K562 (cell line): ENCODE measurements at regions not wholly inside any gene's neighbourhood (a gene's known extent, or its start where the extent isn't known, plus 50 kb on each side); places are given as distances from the start of the nearest gene placed in this dataset.

Experiments used
- ATAC-seq: fragments of 200-7000 bp; cut with Tn5 transposase; 3 replicates; pipeline ENCODE4 v1.9.1; 2020; ENCODE audit warnings: moderate library complexity
- BruUV-seq: library from RNA; stranded (reverse); fragments of 400-500 nt; replicated peaks from 2 replicates; lab custom pipeline; 2021; lab: Mats Ljungman, UMichigan
- CTCF ChIA-PET: fragments of 300-600 bp; formaldehyde crosslinking; extraction: SDS; loops from one replicate; lab custom pipeline; 2021; ENCODE audit warnings: low intra/inter-chr PET ratio; lab: Yijun Ruan, JAX
- POLR2A ChIA-PET: fragments of 300-600, 350-650 bp; sonication (Branson Sonifier 250); formaldehyde crosslinking; extraction: SDS; loops from one replicate; lab custom pipeline; 2021; ENCODE audit warnings: antibody characterized with exemption, inconsistent platforms; lab: Yijun Ruan, JAX
- DNase-seq, 4 experiments: peaks; one replicate each; pipeline versions ENCODE4 v3.0.0 to v3.0.0-alpha.2; 2011 to 2018; ENCODE audit warnings: low spot score in 3 of 4, mixed read lengths in 3 of 4; ENCODE audit errors: extremely low read depth in 1 of 4
- FAIRE-seq: peaks from 2 replicates; lab custom pipeline; 2011; peaks lifted over from hg19 to GRCh38; lab: Jason Lieb, UNC
- H2AFZ ChIP-seq: 2 replicates; pipeline ENCODE4 v1.6.0; 2011; ENCODE audit warnings: low read depth, low read length, control low read depth, inconsistent platforms
- H3K27ac ChIP-seq: fragments of 200-600 bp; 3 replicates; pipeline ENCODE4 v1.8.0; 2011; ENCODE audit warnings: low read depth, mild to moderate bottlenecking, control low read depth, inconsistent platforms, low read length, moderate library complexity, mixed read lengths; ENCODE audit errors: extremely low read depth
- H3K27me3 ChIP-seq, 2 experiments: fragments of 300-600 bp in 1 of 2; 2 replicates in 1 of 2; 3 replicates in 1 of 2; pipeline versions ENCODE4 v1.6.0 to v1.8.0; 2011; ENCODE audit warnings: inconsistent platforms in 2 of 2, low read length in 2 of 2, mild to moderate bottlenecking in 1 of 2, mixed read lengths in 1 of 2, moderate library complexity in 1 of 2; ENCODE audit not compliant: control insufficient read depth in 2 of 2, insufficient read depth in 2 of 2
- H3K36me3 ChIP-seq: fragments of 300-600 bp; 3 replicates; pipeline ENCODE4 v1.8.0; 2011; ENCODE audit warnings: mild to moderate bottlenecking, low read length, inconsistent platforms; ENCODE audit not compliant: control insufficient read depth, insufficient read depth
- H3K4me1 ChIP-seq, 2 experiments: fragments of 200-600 bp in 1 of 2; replicated peaks in 1 of 2; 2 replicates in 1 of 2; 3 replicates in 1 of 2; pipeline versions ENCODE4 v1.5.1 to v1.8.0; 2011; ENCODE audit warnings: inconsistent platforms in 2 of 2, low read length in 2 of 2, mild to moderate bottlenecking in 1 of 2, mixed read lengths in 1 of 2, moderate library complexity in 1 of 2; ENCODE audit not compliant: control insufficient read depth in 2 of 2, insufficient read depth in 2 of 2
- H3K4me2 ChIP-seq: 2 replicates; pipeline ENCODE4 v1.6.1; 2011; ENCODE audit warnings: low read length, control low read depth, inconsistent platforms, mixed read lengths; ENCODE audit not compliant: insufficient read depth
- H3K4me3 ChIP-seq: fragments of 200-600 bp; sonication (generic), shearing (Covaris generic); 2 replicates; pipeline ENCODE4 v1.5.1; 2016; ENCODE audit warnings: control low read depth, inconsistent platforms
- H3K79me2 ChIP-seq: fragments of 200-600 bp; 3 replicates; pipeline ENCODE4 v1.8.0; 2011; ENCODE audit warnings: low read length, inconsistent platforms; ENCODE audit not compliant: control insufficient read depth, insufficient read depth
- H3K9ac ChIP-seq, 2 experiments: 2 replicates each; pipeline versions ENCODE4 v1.6.0 to v1.6.1; 2011; ENCODE audit warnings: low read depth in 2 of 2, low read length in 2 of 2, control low read depth in 1 of 2, inconsistent platforms in 1 of 2, mild to moderate bottlenecking in 1 of 2, mixed read lengths in 1 of 2; ENCODE audit not compliant: insufficient read depth in 1 of 2
- H3K9me1 ChIP-seq: one replicate; pipeline ENCODE4 v1.6.0; 2011; ENCODE audit warnings: inconsistent platforms, mild to moderate bottlenecking, low read length, moderate library complexity; ENCODE audit not compliant: control insufficient read depth, insufficient read depth
- H3K9me3 ChIP-seq: replicated peaks from 2 replicates; pipeline ENCODE4 v1.5.1; 2011; ENCODE audit warnings: low read depth, low read length, inconsistent platforms; ENCODE audit not compliant: control insufficient read depth, insufficient read depth
- H4K20me1 ChIP-seq: replicated peaks from 2 replicates; pipeline ENCODE4 v1.6.1; 2011; ENCODE audit warnings: low read length, inconsistent platforms, mixed read lengths; ENCODE audit not compliant: control insufficient read depth, insufficient read depth
- ARID2 ChIP-seq: fragments of 450-650 bp; IDR thresholded peaks from 2 replicates; pipeline ENCODE4 v1.6.1; 2017; ENCODE audit warnings: antibody characterized with exemption, mild to moderate bottlenecking
- BMI1 ChIP-seq: fragments of 150-350 bp; IDR thresholded peaks from 2 replicates; pipeline ENCODE4 v1.6.1; 2014; ENCODE audit warnings: low read length
- FOXM1 ChIP-seq, 2 experiments: fragments of 450-650 bp in 1 of 2; sonication (generic) in 1 of 2; formaldehyde crosslinking in 1 of 2; IDR thresholded peaks; 2 replicates each; pipeline versions ENCODE4 v1.6.1 to v1.9.0; 2017 to 2022; ENCODE audit warnings: low read depth in 2 of 2, mild to moderate bottlenecking in 2 of 2, missing genetic modification reagents in 1 of 2, moderate library complexity in 1 of 2
- LARP7 ChIP-seq: fragments of 450-650 bp; IDR thresholded peaks from 2 replicates; pipeline ENCODE4 v1.6.1; 2016
- PRMT5 ChIP-seq: sonication (generic); formaldehyde crosslinking; IDR thresholded peaks from 2 replicates; pipeline ENCODE4 v1.5.0; 2020; ENCODE audit warnings: missing genetic modification reagents
- RAD51 ChIP-seq: fragments of 450-650 bp; IDR thresholded peaks from 2 replicates; pipeline ENCODE4 v1.7.1; 2016; ENCODE audit warnings: low read depth, mild to moderate bottlenecking, borderline replicate concordance
- SIN3A ChIP-seq, 2 experiments: fragments of 150-350 bp in 1 of 2; IDR thresholded peaks; 2 replicates each; pipeline ENCODE4 v1.6.1; 2011 to 2016; ENCODE audit warnings: borderline replicate concordance in 2 of 2, low read depth in 2 of 2, low read length in 2 of 2, mild to moderate bottlenecking in 2 of 2, moderate library complexity in 2 of 2; ENCODE audit not compliant: control insufficient read depth in 1 of 2
- ZC3H11A ChIP-seq: IDR thresholded peaks from 2 replicates; pipeline ENCODE4 v1.6.1; 2012; ENCODE audit warnings: low read depth, low read length, improper control_type of control experiment
- ZNF408 ChIP-seq: fragments of 250-450 bp; sonication (Bioruptor Pico); IDR thresholded peaks from 2 replicates; pipeline ENCODE4 v1.4.0; 2020; ENCODE audit warnings: low read depth, mild to moderate bottlenecking, moderate library complexity
- ZNF444 ChIP-seq: fragments of 250-450 bp; sonication (Bioruptor Pico); IDR thresholded peaks from 2 replicates; pipeline ENCODE4 v1.4.0; 2020; ENCODE audit warnings: mild to moderate bottlenecking, moderate library complexity
- ZNF551 ChIP-seq: fragments of 250-450 bp; sonication (Bioruptor Pico); IDR thresholded peaks from 2 replicates; pipeline ENCODE4 v1.5.0; 2021; ENCODE audit warnings: mild to moderate bottlenecking, moderate library complexity
- ZNF785 ChIP-seq: fragments of 250-450 bp; sonication (Bioruptor Pico); IDR thresholded peaks from 2 replicates; pipeline ENCODE4 v1.4.0; 2020; ENCODE audit warnings: mild to moderate bottlenecking
- WGBS: fragments of 100-300 bp; shearing (Covaris generic); methylation state at CpG from one replicate; pipeline ENCODE4 v1.1.6; 2016; ENCODE audit warnings: low coverage, mixed read lengths; ENCODE audit not compliant: insufficient coverage; ENCODE audit errors: missing lambda C conversion rate; 5-methylcytosine and 5-hydroxymethylcytosine counted together
- in situ Hi-C: fragments of 300-500 bp; cut with MboI; formaldehyde crosslinking; loops from 4 replicates; pipeline ENCODE4 v1.15.0; 2018; ENCODE audit warnings: inconsistent platforms, mixed read lengths
- intact Hi-C: fragments of 100-400 bp; cut with micrococcal nuclease; formaldehyde crosslinking; loops from 2 replicates; pipeline ENCODE4 v1.14.2; 2022
- TF ChIP-seq, protein P1 (sequence below), 3 experiments: IDR thresholded peaks in 2 of 3; conservative IDR thresholded peaks in 1 of 3; 2 replicates each; pipeline ENCODE4 v1.5.1; 2011 to 2012; ENCODE audit warnings: low read length in 3 of 3, mild to moderate bottlenecking in 3 of 3, control low read depth in 2 of 3, improper control_type of control experiment in 1 of 3, inconsistent platforms in 1 of 3, low read depth in 1 of 3, mixed read lengths in 1 of 3, moderate library complexity in 1 of 3; ENCODE audit not compliant: insufficient read depth in 2 of 3
- TF ChIP-seq, protein P2 (sequence below), 2 experiments: fragments of 250-450 bp in 1 of 2; fragments of 450-650 bp in 1 of 2; sonication (Bioruptor Pico) in 1 of 2; IDR thresholded peaks; 2 replicates each; pipeline versions ENCODE4 v1.6.1 to v1.8.0; 2016 to 2021; ENCODE audit warnings: mild to moderate bottlenecking in 2 of 2, moderate library complexity in 2 of 2, missing compliant biosample characterization in 1 of 2, missing genetic modification characterization in 1 of 2
- TF ChIP-seq, protein P3 (sequence below): fragments of 250-450 bp; sonication (Bioruptor Pico); IDR thresholded peaks from 2 replicates; pipeline ENCODE4 v1.4.0; 2020; ENCODE audit warnings: mild to moderate bottlenecking
- TF ChIP-seq, protein P4 (sequence below): fragments of 250-450 bp; sonication (Bioruptor Pico); IDR thresholded peaks from 2 replicates; pipeline ENCODE4 v1.8.0; 2022; ENCODE audit warnings: moderate library complexity, mild to moderate bottlenecking, inconsistent platforms
- TF ChIP-seq, protein P5 (sequence below): fragments of 250-450 bp; sonication (Bioruptor Pico); IDR thresholded peaks from 2 replicates; pipeline ENCODE4 v1.5.1; 2021; ENCODE audit warnings: mild to moderate bottlenecking

DNA sequence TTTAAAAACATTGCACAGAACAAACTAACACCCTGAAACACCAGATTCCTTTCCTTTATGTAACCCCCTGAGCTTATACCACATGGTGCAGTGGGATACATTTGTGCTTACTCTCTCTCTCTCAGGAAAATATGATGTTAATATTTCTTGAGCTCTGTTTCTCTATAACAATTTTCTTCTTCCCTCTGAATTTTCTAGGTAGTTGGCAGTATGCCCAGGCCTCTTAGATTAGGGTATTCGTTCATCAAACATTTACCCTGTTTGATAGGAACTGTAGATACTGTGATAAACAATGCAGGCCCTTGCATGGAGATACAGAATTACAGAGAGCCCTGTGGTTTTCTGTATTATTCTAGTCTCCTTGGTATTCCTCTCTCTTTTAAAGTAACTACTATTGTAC is 567.8 kb downstream of the IPMK start:
- POLR2A ChIA-PET, result no interaction called here
- 0% methylated on average over 1 of the region's 1 CpG for WGBS
- Histone ChIP-seq H3K4me2 (no peak overlapping the region), H3K27ac (no peak overlapping the region), H3K4me3 (no peak overlapping the region), H4K20me1 (no peaks in the 10 kb centered on the region), H3K27me3 (no peaks in the 10 kb centered on the region), H2AFZ (no peak overlapping the region), H3K79me2 (no peaks in the 10 kb centered on the region), H3K9me3 (no peaks in the 10 kb centered on the region; the same call in none of the 2 replicates), H3K36me3 (no peaks in the 10 kb centered on the region), H3K4me1 (no peaks in the 10 kb centered on the region), H3K9me1 (no peaks in the 10 kb centered on the region), H3K9ac (no peak overlapping the region)
- intact Hi-C loops, result no loop called here
- FAIRE-seq (no peak), DNase-seq (no peak), ATAC-seq (no peak)
- in situ Hi-C loops, result no loop called here
- CTCF ChIA-PET, result no interaction called here
- BruUV-seq, result no TSS peak
- TF ChIP-seq LARP7 (no peak), FOXM1 (IDR thresholded peaks at IDR 0.05; ENCODE audit: low read depth) (no peak), FOXM1 (CRISPR knock-in tag; IDR thresholded peaks at IDR 0.05; ENCODE audit: low read depth) (no peak), BMI1 (no peak), RAD51 (no peak), SIN3A (IDR thresholded peaks at IDR 0.05; ENCODE audit: borderline replicate concordance in 2 of 2, control insufficient read depth in 1 of 2, low read depth in 2 of 2, low read length in 2 of 2) (no peak), ARID2 (no peak), ZNF785 (CRISPR knock-in tag) (no peak), ZC3H11A (no peak), ZNF444 (CRISPR knock-in tag) (no peak), PRMT5 (no peak), ZNF408 (CRISPR knock-in tag) (no peak), ZNF551 (CRISPR knock-in tag) (no peak)
- TF ChIP-seq, protein P1, sequence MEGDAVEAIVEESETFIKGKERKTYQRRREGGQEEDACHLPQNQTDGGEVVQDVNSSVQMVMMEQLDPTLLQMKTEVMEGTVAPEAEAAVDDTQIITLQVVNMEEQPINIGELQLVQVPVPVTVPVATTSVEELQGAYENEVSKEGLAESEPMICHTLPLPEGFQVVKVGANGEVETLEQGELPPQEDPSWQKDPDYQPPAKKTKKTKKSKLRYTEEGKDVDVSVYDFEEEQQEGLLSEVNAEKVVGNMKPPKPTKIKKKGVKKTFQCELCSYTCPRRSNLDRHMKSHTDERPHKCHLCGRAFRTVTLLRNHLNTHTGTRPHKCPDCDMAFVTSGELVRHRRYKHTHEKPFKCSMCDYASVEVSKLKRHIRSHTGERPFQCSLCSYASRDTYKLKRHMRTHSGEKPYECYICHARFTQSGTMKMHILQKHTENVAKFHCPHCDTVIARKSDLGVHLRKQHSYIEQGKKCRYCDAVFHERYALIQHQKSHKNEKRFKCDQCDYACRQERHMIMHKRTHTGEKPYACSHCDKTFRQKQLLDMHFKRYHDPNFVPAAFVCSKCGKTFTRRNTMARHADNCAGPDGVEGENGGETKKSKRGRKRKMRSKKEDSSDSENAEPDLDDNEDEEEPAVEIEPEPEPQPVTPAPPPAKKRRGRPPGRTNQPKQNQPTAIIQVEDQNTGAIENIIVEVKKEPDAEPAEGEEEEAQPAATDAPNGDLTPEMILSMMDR (IDR thresholded peaks at IDR 0.05 in 2 of 3, conservative IDR thresholded peaks at IDR 0.05 in 1 of 3; ENCODE audit: insufficient read depth in 2 of 3, low read depth in 1 of 3, low read length in 3 of 3), result no peak
- TF ChIP-seq, protein P2, sequence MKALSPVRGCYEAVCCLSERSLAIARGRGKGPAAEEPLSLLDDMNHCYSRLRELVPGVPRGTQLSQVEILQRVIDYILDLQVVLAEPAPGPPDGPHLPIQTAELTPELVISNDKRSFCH (CRISPR knock-in tag; IDR thresholded peaks at IDR 0.05), result no peak
- TF ChIP-seq, protein P2 (tag; IDR thresholded peaks at IDR 0.05), result no peak
- TF ChIP-seq, protein P3, sequence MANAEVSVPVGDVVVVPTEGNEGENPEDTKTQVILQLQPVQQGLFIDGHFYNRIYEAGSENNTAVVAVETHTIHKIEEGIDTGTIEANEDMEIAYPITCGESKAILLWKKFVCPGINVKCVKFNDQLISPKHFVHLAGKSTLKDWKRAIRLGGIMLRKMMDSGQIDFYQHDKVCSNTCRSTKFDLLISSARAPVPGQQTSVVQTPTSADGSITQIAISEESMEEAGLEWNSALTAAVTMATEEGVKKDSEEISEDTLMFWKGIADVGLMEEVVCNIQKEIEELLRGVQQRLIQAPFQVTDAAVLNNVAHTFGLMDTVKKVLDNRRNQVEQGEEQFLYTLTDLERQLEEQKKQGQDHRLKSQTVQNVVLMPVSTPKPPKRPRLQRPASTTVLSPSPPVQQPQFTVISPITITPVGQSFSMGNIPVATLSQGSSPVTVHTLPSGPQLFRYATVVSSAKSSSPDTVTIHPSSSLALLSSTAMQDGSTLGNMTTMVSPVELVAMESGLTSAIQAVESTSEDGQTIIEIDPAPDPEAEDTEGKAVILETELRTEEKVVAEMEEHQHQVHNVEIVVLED (CRISPR knock-in tag), result no peak
- TF ChIP-seq, protein P4, sequence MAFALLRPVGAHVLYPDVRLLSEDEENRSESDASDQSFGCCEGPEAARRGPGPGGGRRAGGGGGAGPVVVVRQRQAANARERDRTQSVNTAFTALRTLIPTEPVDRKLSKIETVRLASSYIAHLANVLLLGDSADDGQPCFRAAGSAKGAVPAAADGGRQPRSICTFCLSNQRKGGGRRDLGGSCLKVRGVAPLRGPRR (CRISPR knock-in tag), result no peak
- TF ChIP-seq, protein P5, sequence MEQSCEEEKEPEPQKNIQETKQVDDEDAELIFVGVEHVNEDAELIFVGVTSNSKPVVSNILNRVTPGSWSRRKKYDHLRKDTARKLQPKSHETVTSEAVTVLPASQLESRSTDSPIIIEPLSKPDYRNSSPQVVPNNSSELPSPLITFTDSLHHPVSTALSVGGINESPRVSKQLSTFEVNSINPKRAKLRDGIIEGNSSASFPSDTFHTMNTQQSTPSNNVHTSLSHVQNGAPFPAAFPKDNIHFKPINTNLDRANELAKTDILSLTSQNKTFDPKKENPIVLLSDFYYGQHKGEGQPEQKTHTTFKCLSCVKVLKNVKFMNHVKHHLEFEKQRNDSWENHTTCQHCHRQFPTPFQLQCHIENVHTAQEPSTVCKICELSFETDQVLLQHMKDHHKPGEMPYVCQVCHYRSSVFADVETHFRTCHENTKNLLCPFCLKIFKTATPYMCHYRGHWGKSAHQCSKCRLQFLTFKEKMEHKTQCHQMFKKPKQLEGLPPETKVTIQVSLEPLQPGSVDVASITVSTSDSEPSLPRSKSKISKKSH (CRISPR knock-in tag), result no peak
